GM23248 (cell line): ENCODE measurements at regions not wholly inside any gene's neighbourhood (a gene's known extent, or its start where the extent isn't known, plus 50 kb on each side); places are given as distances from the start of the nearest gene placed in this dataset.

ENCODE experiments used
- DNase-seq: peaks from one replicate; pipeline ENCODE4 v3.0.0-alpha.2; 2015
- H2AFZ ChIP-seq: fragments of 200-600 bp; sonication (generic); 2 replicates; pipeline ENCODE4 v1.6.1; 2016; ENCODE audit warnings: antibody characterized with exemption
- H3F3A ChIP-seq: fragments of 200-600 bp; sonication (generic); 2 replicates; pipeline ENCODE4 v1.6.1; 2016; ENCODE audit warnings: mild to moderate bottlenecking, antibody characterized with exemption, mixed run types; ENCODE audit not compliant: insufficient read depth
- H3K27ac ChIP-seq: fragments of 200-600 bp; sonication (generic); 2 replicates; pipeline ENCODE4 v1.5.1; 2016; ENCODE audit warnings: mild to moderate bottlenecking
- H3K27me3 ChIP-seq: fragments of 200-600 bp; sonication (generic); replicated peaks from 2 replicates; pipeline ENCODE4 v1.6.1; 2016; ENCODE audit warnings: mild to moderate bottlenecking; ENCODE audit not compliant: insufficient read depth
- H3K36me3 ChIP-seq: fragments of 200-600 bp; sonication (generic); 2 replicates; pipeline ENCODE4 v1.6.1; 2016; ENCODE audit warnings: low read depth, mild to moderate bottlenecking
- H3K4me1 ChIP-seq: fragments of 200-600 bp; sonication (generic); 2 replicates; pipeline ENCODE4 v1.6.1; 2016; ENCODE audit warnings: mild to moderate bottlenecking; ENCODE audit not compliant: insufficient read depth
- H3K4me2 ChIP-seq: fragments of 200-600 bp; sonication (generic); one replicate; pipeline ENCODE4 v1.6.1; 2016; ENCODE audit warnings: mild to moderate bottlenecking; ENCODE audit not compliant: unreplicated experiment
- H3K4me3 ChIP-seq: fragments of 200-600 bp; sonication (generic); 2 replicates; pipeline ENCODE4 v1.5.1; 2016; ENCODE audit warnings: mild to moderate bottlenecking
- H3K79me2 ChIP-seq: fragments of 200-600 bp; sonication (generic); 2 replicates; pipeline ENCODE4 v1.6.1; 2016; ENCODE audit warnings: mild to moderate bottlenecking; ENCODE audit not compliant: insufficient read depth
- H3K9ac ChIP-seq: fragments of 200-600 bp; sonication (generic); 2 replicates; pipeline ENCODE4 v1.6.1; 2016; ENCODE audit warnings: mild to moderate bottlenecking
- H3K9me2 ChIP-seq: fragments of 200-600 bp; sonication (generic); 2 replicates; pipeline ENCODE4 v1.6.1; 2016; ENCODE audit warnings: mixed run types, mild to moderate bottlenecking, moderate library complexity; ENCODE audit not compliant: insufficient read depth
- H3K9me3 ChIP-seq: fragments of 200-600 bp; sonication (generic); one replicate; pipeline ENCODE4 v1.6.1; 2017; ENCODE audit warnings: low read depth
- H4K20me1 ChIP-seq: fragments of 200-600 bp; sonication (generic); 2 replicates; pipeline ENCODE4 v1.6.0; 2016; ENCODE audit not compliant: insufficient read depth
- EZH2 ChIP-seq: fragments of 200-600 bp; sonication (generic); IDR thresholded peaks from 2 replicates; pipeline ENCODE4 v1.6.1; 2018; ENCODE audit warnings: antibody characterized with exemption, mild to moderate bottlenecking; ENCODE audit not compliant: insufficient read depth, poor library complexity, severe bottlenecking
- EZH2phosphoT487 ChIP-seq: fragments of 200-600 bp; sonication (generic); IDR thresholded peaks from 2 replicates; pipeline ENCODE4 v1.6.1; 2018; ENCODE audit warnings: antibody characterized with exemption, moderate library complexity, mild to moderate bottlenecking, low read depth; ENCODE audit not compliant: insufficient read depth
- WGBS, 2 experiments: methylation state at CpG; one replicate each; pipeline ENCODE4 v1.1.6; 2015 to 2017; ENCODE audit warnings: low lambda C conversion rate in 2 of 2, low coverage in 1 of 2; ENCODE audit errors: missing lambda C conversion rate in 2 of 2; 5-methylcytosine and 5-hydroxymethylcytosine counted together
- in situ Hi-C: fragments of 300-500 bp; cut with MboI; formaldehyde crosslinking; loops from 2 replicates; pipeline ENCODE4 v1.15.0; 2020

GRCh38 chr3:147813256-147813655, 404.1 kb downstream of the ZIC1 start:
- Histone ChIP-seq H3K9ac (no peak overlapping the region), H3K4me1 (peaks cover 13% of the 10 kb centered on the region), H3K27ac (no peak overlapping the region), H3K36me3 (no peaks in the 10 kb centered on the region), H2AFZ (no peak overlapping the region), H3K27me3 (no peaks in the 10 kb centered on the region), H3K9me3 (no peaks in the 10 kb centered on the region), H3K4me2 (no peak overlapping the region), H3K4me3 (no peak overlapping the region), H3K9me2 (no peaks in the 10 kb centered on the region; the same call in 1 of the 2 replicates), H3F3A (no peaks in the 10 kb centered on the region), H3K79me2 (no peaks in the 10 kb centered on the region), H4K20me1 (no peaks in the 10 kb centered on the region)
- no peak for TF ChIP-seq EZH2phosphoT487
- no peak for TF ChIP-seq EZH2
- DNase-seq, result no peak
- in situ Hi-C loops, result no loop called here
- WGBS, 2 experiments, result 78 to 81% methylated on average over 4 of the region's 4 CpGs

GRCh38 chr3:147816752-147817151, 407.6 kb downstream of the ZIC1 start:
- TF ChIP-seq EZH2phosphoT487 (no peak), EZH2 (no peak)
- Histone ChIP-seq H3K79me2 (no peaks in the 10 kb centered on the region), H3F3A (no peaks in the 10 kb centered on the region), H3K9me3 (no peaks in the 10 kb centered on the region), H4K20me1 (no peaks in the 10 kb centered on the region), H3K9me2 (no peaks in the 10 kb centered on the region; the same call in 1 of the 2 replicates), H3K27ac (no peak overlapping the region), H3K4me3 (peak overlapping the region; percentile 14; the same call in 1 of the 2 replicates), H3K4me2 (peak overlapping the region; percentile 43), H2AFZ (peak overlapping the region; percentile 56), H3K36me3 (no peaks in the 10 kb centered on the region), H3K9ac (no peak overlapping the region), H3K27me3 (no peaks in the 10 kb centered on the region), H3K4me1 (peaks cover 13% of the 10 kb centered on the region)
- in situ Hi-C loops, result no loop called here
- peak; percentile 38 for DNase-seq
- 12% methylated on average over 6 of the region's 6 CpGs for WGBS, 2 experiments

- DNase-seq, result no peak
- Histone ChIP-seq H2AFZ (no peak overlapping the region), H3F3A (no peaks in the 10 kb centered on the region), H3K4me2 (no peak overlapping the region), H3K4me1 (no peaks in the 10 kb centered on the region), H3K79me2 (no peaks in the 10 kb centered on the region), H4K20me1 (no peaks in the 10 kb centered on the region), H3K27me3 (no peaks in the 10 kb centered on the region), H3K27ac (no peak overlapping the region), H3K9ac (no peak overlapping the region), H3K9me2 (no peaks in the 10 kb centered on the region), H3K9me3 (no peaks in the 10 kb centered on the region), H3K36me3 (no peaks in the 10 kb centered on the region), H3K4me3 (no peak overlapping the region)
- no peak for TF ChIP-seq EZH2phosphoT487
- TF ChIP-seq EZH2, result no peak
- in situ Hi-C loops, result no loop called here
Measured at GRCh38 chr3:147832611-147833010, 423.4 kb downstream of the ZIC1 start.

- no peak for TF ChIP-seq EZH2phosphoT487
- no peak for TF ChIP-seq EZH2
- in situ Hi-C loops, result no loop called here
Measured at GRCh38 chr3:147836330-147836729, 427.2 kb downstream of the ZIC1 start.

GRCh38 chr3:147838652-147839051, 429.5 kb downstream of the ZIC1 start:
- no peaks in the 10 kb centered on the region for H3K36me3 ChIP-seq
- TF ChIP-seq EZH2phosphoT487, result no peak
- no peak for TF ChIP-seq EZH2
- H3K79me2 ChIP-seq, result no peaks in the 10 kb centered on the region
- no peaks in the 10 kb centered on the region for H3K9me2 ChIP-seq
- WGBS, 2 experiments, result 52 to 54% methylated on average over 2 of the region's 2 CpGs
- no peak overlapping the region for H3K4me3 ChIP-seq
- in situ Hi-C loops, result no loop called here
- no peaks in the 10 kb centered on the region for H3K27me3 ChIP-seq
- H3K9ac ChIP-seq, result no peak overlapping the region
- H3K4me1 ChIP-seq, result no peaks in the 10 kb centered on the region
- no peaks in the 10 kb centered on the region for H4K20me1 ChIP-seq
- no peaks in the 10 kb centered on the region for H3F3A ChIP-seq
- no peak overlapping the region for H2AFZ ChIP-seq
- H3K27ac ChIP-seq, result no peak overlapping the region
- no peaks in the 10 kb centered on the region for H3K9me3 ChIP-seq
- H3K4me2 ChIP-seq, result no peak overlapping the region
- DNase-seq, result peak; percentile 10

More at GRCh38 chr3:147836330-147836729, 427.2 kb downstream of the ZIC1 start:
- H3K36me3 ChIP-seq, result no peaks in the 10 kb centered on the region
- no peaks in the 10 kb centered on the region for H3F3A ChIP-seq
- no peaks in the 10 kb centered on the region for H3K79me2 ChIP-seq
- no peak overlapping the region for H3K27ac ChIP-seq
- no peak overlapping the region for H2AFZ ChIP-seq
- no peaks in the 10 kb centered on the region for H3K9me2 ChIP-seq
- H3K9me3 ChIP-seq, result no peaks in the 10 kb centered on the region
- no peaks in the 10 kb centered on the region for H4K20me1 ChIP-seq
- no peak overlapping the region for H3K9ac ChIP-seq
- H3K27me3 ChIP-seq, result no peaks in the 10 kb centered on the region
- no peak overlapping the region for H3K4me3 ChIP-seq
- peak; percentile 8 for DNase-seq
- no peak overlapping the region for H3K4me2 ChIP-seq
- H3K4me1 ChIP-seq, result no peaks in the 10 kb centered on the region
